Subcutaneous abdominal adipose tissue (tissue), 5 donors: ENCODE measurements at regions not wholly inside any gene's neighbourhood (a gene's known extent, or its start where the extent isn't known, plus 50 kb on each side); places are given as distances from the start of the nearest gene placed in this dataset.

Source experiments
- H3K27ac ChIP-seq: one replicate; pipeline ENCODE4 v1.7.0; 2013; ENCODE audit warnings: low read depth, mild to moderate bottlenecking, inconsistent platforms, low read length, moderate library complexity
- H3K27me3 ChIP-seq, 5 donors: one replicate each; pipeline ENCODE4 v1.7.0; 2013; ENCODE audit warnings: low read length in 5 of 5, inconsistent platforms in 1 of 5; ENCODE audit not compliant: control insufficient read depth in 5 of 5, insufficient read depth in 4 of 5
- H3K36me3 ChIP-seq, 5 donors: one replicate each; pipeline ENCODE4 v1.7.0; 2013; ENCODE audit warnings: low read length in 5 of 5; ENCODE audit not compliant: control insufficient read depth in 5 of 5, insufficient read depth in 5 of 5
- H3K4me1 ChIP-seq, 5 donors: one replicate each; pipeline ENCODE4 v1.7.0; 2013; ENCODE audit warnings: low read length in 5 of 5, mild to moderate bottlenecking in 3 of 5, moderate library complexity in 1 of 5; ENCODE audit not compliant: control insufficient read depth in 5 of 5, insufficient read depth in 5 of 5
- H3K4me3 ChIP-seq, 5 donors: one replicate each; pipeline ENCODE4 v1.7.0; 2013; ENCODE audit warnings: low read length in 5 of 5, low read depth in 1 of 5
- H3K9ac ChIP-seq, 5 donors: one replicate each; pipeline ENCODE4 v1.7.0; 2013; ENCODE audit warnings: low read length in 5 of 5, mild to moderate bottlenecking in 4 of 5, moderate library complexity in 3 of 5
- H3K9me3 ChIP-seq, 5 donors: one replicate each; pipeline ENCODE4 v1.7.0; 2013; ENCODE audit warnings: low read length in 5 of 5; ENCODE audit not compliant: control insufficient read depth in 5 of 5
- donor health status: healthy.
- donor health status: healthy.
- donor health status: healthy.
- donor health status: healthy.
- donor health status: healthy.

- Histone ChIP-seq H3K9me3 (peaks cover 0 to 2% (median 0%) of the 10 kb centered on the region in 5 donors), H3K4me1 (no peaks in the 10 kb centered on the region), H3K9ac (no peak overlapping the region), H3K4me3 (no peak overlapping the region), H3K27me3 (peaks cover 0 to 3% (median 0%) of the 10 kb centered on the region in 5 donors), H3K27ac (no peak overlapping the region), H3K36me3 (no peaks in the 10 kb centered on the region)
Measured at GRCh38 chr14:101616202-101616601, 54.9 kb downstream of the DIO3 start.

- Histone ChIP-seq H3K4me1 (no peaks in the 10 kb centered on the region), H3K27me3 (peaks cover 0 to under 1% (median 0%) of the 10 kb centered on the region in 5 donors), H3K9me3 (peaks cover 0 to 2% (median 0%) of the 10 kb centered on the region in 5 donors), H3K36me3 (no peaks in the 10 kb centered on the region), H3K9ac (no peak overlapping the region), H3K27ac (no peak overlapping the region), H3K4me3 (no peak overlapping the region)
Measured at GRCh38 chr14:101619484-101619883, 58.2 kb downstream of the DIO3 start.

GRCh38 chr14:101620031-101620788, 58.9 kb downstream of the DIO3 start:
- Histone ChIP-seq H3K9ac (no peak overlapping the region), H3K4me1 (no peaks in the 10 kb centered on the region), H3K9me3 (peaks cover 0 to 2% (median 0%) of the 10 kb centered on the region in 5 donors), H3K27me3 (peaks cover 0 to 4% (median 0%) of the 10 kb centered on the region in 5 donors), H3K4me3 (no peak overlapping the region), H3K36me3 (no peaks in the 10 kb centered on the region), H3K27ac (no peak overlapping the region)

- Histone ChIP-seq H3K9ac (no peak overlapping the region), H3K9me3 (peaks cover 0 to 2% (median 0%) of the 10 kb centered on the region in 5 donors), H3K4me1 (no peaks in the 10 kb centered on the region), H3K27me3 (peaks cover 0 to 4% (median 0%) of the 10 kb centered on the region in 5 donors), H3K4me3 (no peak overlapping the region), H3K27ac (no peak overlapping the region), H3K36me3 (no peaks in the 10 kb centered on the region)
Measured at GRCh38 chr14:101620821-101621785, 59.8 kb downstream of the DIO3 start.

GRCh38 chr14:101622251-101623076, 61.2 kb downstream of the DIO3 start:
- H3K27me3 ChIP-seq: peaks cover 0 to 4% (median 0%) of the 10 kb centered on the region in 5 donors
- peaks cover 0 to 2% (median 0%) of the 10 kb centered on the region in 5 donors for H3K9me3 ChIP-seq
- no peak overlapping the region for H3K4me3 ChIP-seq
- no peaks in the 10 kb centered on the region for H3K36me3 ChIP-seq
- H3K9ac ChIP-seq: no peak overlapping the region
- H3K4me1 ChIP-seq: no peaks in the 10 kb centered on the region
- no peak overlapping the region for H3K27ac ChIP-seq

- Histone ChIP-seq H3K27ac (no peak overlapping the region), H3K9ac (no peak overlapping the region), H3K27me3 (peaks cover 0 to 4% (median 0%) of the 10 kb centered on the region in 5 donors), H3K4me3 (no peak overlapping the region), H3K36me3 (no peaks in the 10 kb centered on the region), H3K4me1 (peaks cover 0 to 5% (median 4%) of the 10 kb centered on the region in 5 donors), H3K9me3 (peaks cover 0 to 2% (median 0%) of the 10 kb centered on the region in 5 donors)
Measured at GRCh38 chr14:101623077-101623372, 61.7 kb downstream of the DIO3 start.

GRCh38 chr14:101623685-101624444, 62.6 kb downstream of the DIO3 start:
- no peaks in the 10 kb centered on the region for H3K9me3 ChIP-seq
- H3K4me1 ChIP-seq: peaks cover 0 to 12% (median 8%) of the 10 kb centered on the region in 5 donors
- H3K9ac ChIP-seq: no peak overlapping the region
- peaks cover 0 to 4% (median 0%) of the 10 kb centered on the region in 5 donors for H3K27me3 ChIP-seq
- no peak overlapping the region for H3K4me3 ChIP-seq
- H3K27ac ChIP-seq: no peak overlapping the region
- no peaks in the 10 kb centered on the region for H3K36me3 ChIP-seq

- H3K4me1 ChIP-seq: peaks cover 0 to 14% (median 8%) of the 10 kb centered on the region in 5 donors
- no peak overlapping the region for H3K27ac ChIP-seq
- no peak overlapping the region for H3K4me3 ChIP-seq
- no peak overlapping the region for H3K9ac ChIP-seq
- H3K27me3 ChIP-seq: peaks cover 0 to 4% (median 0%) of the 10 kb centered on the region in 5 donors
- H3K9me3 ChIP-seq: no peaks in the 10 kb centered on the region
- no peaks in the 10 kb centered on the region for H3K36me3 ChIP-seq
Measured at GRCh38 chr14:101624536-101624935, 63.2 kb downstream of the DIO3 start.
